ENCODE measurements at regions not wholly inside any gene's neighbourhood (a gene's known extent, or its start where the extent isn't known, plus 50 kb on each side); places are given as distances from the start of the nearest gene placed in this dataset.
"Not testable (repeated sequence)": the region's sequence is repeated elsewhere in the genome, so short reads cannot be mapped to it uniquely, and the experiment has no call there.

DNA sequence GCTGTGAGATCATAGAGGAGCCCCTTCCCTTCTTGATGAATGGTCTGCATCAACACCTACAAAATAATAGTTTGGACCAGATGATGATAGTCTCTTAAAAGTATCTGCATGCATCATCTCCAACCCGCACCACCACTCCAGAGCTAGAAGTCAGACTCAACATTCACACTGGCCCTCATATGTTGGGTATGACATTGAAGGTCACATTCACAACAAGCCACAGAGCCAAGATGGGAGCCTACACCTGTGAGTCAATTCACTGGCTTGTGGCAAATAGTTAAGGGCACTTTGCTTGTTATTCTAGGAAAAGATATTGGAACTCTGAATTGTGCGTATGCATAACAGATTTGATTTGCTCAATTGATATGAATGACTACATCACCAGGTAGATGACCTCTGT, 1197.9 kb downstream of the VRK1 start:
- no peak overlapping the region for H3K27ac ChIP-seq
- TF ChIP-seq, protein P1, sequence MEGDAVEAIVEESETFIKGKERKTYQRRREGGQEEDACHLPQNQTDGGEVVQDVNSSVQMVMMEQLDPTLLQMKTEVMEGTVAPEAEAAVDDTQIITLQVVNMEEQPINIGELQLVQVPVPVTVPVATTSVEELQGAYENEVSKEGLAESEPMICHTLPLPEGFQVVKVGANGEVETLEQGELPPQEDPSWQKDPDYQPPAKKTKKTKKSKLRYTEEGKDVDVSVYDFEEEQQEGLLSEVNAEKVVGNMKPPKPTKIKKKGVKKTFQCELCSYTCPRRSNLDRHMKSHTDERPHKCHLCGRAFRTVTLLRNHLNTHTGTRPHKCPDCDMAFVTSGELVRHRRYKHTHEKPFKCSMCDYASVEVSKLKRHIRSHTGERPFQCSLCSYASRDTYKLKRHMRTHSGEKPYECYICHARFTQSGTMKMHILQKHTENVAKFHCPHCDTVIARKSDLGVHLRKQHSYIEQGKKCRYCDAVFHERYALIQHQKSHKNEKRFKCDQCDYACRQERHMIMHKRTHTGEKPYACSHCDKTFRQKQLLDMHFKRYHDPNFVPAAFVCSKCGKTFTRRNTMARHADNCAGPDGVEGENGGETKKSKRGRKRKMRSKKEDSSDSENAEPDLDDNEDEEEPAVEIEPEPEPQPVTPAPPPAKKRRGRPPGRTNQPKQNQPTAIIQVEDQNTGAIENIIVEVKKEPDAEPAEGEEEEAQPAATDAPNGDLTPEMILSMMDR (IDR thresholded peaks at IDR 0.05): no peak
- TF ChIP-seq ZFX (IDR thresholded peaks at IDR 0.05; ENCODE audit: borderline replicate concordance): no peak

DNA sequence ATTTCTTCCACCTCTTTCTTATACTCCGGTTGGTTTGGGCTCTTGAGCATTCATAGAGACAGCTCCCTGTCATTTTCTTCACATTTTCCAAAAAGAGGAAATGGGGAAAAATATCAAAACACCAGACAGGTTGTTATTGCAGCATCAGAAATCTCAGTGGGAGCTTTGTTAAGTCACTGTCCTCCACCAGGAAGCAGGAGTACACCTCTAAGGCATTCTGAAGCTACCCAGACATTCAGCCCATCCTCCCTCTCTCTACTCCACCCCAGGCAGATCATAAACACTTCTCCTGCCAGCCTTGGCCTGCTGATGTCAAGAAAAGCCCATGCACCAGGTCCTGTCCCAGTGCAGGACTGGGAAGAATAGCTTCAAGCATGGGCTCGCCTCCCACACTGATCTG, 1198.3 kb downstream of the VRK1 start:
- TF ChIP-seq, protein P1 (IDR thresholded peaks at IDR 0.05): no peak
- no peak for TF ChIP-seq ZFX (IDR thresholded peaks at IDR 0.05; ENCODE audit: borderline replicate concordance)
- no peak overlapping the region for H3K27ac ChIP-seq

DNA sequence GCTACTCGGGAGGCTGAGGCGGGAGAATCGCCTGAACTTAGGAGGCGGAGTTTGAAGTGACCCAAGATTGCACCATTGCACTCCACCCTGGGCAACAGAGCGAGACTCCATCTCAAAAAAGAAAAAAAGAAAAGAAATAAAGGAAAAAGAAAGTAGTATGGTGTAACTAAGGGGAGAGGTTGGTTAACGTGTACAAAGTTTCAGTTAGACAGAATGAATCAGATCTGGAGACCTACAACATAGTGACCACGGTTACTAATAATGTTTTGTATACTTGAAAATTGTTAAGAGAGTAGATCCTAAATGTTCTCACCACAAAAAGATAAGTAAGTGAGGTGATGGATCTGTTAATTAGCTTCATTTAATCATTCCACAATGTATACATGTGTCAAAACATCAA, 1208.8 kb downstream of the VRK1 start:
- no peak overlapping the region for H3K27ac ChIP-seq
- TF ChIP-seq ZFX (IDR thresholded peaks at IDR 0.05; ENCODE audit: borderline replicate concordance): no peak
- TF ChIP-seq, protein P1 (IDR thresholded peaks at IDR 0.05): no peak

DNA sequence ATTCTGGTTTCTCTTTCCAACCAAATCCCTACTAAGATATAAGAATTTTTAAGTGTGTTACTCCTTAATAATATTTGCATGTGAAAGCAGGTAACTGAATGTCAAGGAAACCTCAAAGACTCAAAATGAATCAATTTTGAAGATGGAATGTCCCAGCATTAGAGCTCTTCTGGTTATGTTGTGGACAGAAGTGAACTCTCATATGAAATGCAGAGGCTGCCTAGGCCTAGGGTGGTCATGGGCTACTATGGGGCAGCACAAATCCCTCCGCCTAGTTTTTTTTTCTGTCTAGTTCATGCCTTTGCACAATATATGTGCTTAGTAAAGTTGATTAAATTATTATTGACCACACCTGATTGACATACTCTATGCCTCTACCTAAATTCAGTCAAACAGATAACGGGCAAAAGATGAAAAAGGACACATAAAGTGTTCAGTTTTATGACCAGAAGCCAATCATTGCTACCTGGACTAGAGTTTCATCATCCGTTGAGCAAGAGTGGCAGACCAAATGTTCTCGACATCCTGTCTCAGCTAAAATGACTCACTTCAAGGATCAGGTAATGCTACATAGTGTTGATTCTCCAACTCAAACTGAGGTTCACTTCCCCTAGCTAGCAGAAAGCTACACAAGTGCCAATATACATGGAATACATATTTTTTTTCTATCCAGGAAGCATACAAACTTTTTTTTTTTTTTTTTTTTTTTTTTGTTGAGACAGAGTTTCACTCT, 1211.4 kb downstream of the VRK1 start:
- no peak for TF ChIP-seq ZFX (IDR thresholded peaks at IDR 0.05; ENCODE audit: borderline replicate concordance)
- H3K27ac ChIP-seq: no peak overlapping the region

DNA sequence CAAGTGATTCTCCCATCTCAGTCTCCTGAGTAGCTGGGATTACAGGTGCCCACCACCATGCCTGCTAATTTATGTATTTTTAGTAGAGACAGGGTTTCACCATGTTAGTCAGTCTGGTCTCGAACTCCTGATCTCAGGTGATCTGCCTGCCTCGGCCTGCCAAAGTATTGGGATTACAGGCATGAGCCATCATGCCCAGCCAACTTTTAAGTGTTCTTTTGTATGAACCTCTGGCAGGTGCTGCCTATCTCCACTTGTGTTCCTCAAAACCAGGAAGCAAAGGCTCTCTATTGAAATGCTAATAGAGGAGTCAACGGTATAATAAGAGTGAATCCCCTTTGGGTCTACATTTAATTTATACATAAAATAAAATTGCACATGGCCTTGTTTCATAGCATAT, 1212.0 kb downstream of the VRK1 start:
- H3K27ac ChIP-seq: not testable (repeated sequence)

DNA sequence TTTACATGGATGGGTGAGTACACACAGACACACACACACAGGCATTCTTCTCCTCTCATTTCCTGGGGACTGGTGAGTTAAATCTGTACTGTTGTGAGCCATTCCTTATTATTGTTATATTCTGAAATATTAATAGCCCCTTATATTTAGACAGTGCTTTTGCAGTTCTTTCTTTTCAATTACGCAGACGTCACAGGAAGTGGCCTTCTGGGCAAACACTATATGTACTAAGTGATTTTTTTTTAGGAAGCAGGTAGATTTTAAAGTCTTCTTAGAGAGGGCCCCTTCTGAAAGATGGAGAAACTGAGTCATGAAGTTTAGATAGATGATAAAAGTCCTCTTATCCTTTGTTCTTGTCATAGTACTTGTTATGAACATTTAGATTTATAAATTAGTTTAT, 1213.6 kb downstream of the VRK1 start:
- no peak for TF ChIP-seq ZFX (IDR thresholded peaks at IDR 0.05; ENCODE audit: borderline replicate concordance)
- TF ChIP-seq, protein P1 (IDR thresholded peaks at IDR 0.05): no peak
- no peak overlapping the region for H3K27ac ChIP-seq

DNA sequence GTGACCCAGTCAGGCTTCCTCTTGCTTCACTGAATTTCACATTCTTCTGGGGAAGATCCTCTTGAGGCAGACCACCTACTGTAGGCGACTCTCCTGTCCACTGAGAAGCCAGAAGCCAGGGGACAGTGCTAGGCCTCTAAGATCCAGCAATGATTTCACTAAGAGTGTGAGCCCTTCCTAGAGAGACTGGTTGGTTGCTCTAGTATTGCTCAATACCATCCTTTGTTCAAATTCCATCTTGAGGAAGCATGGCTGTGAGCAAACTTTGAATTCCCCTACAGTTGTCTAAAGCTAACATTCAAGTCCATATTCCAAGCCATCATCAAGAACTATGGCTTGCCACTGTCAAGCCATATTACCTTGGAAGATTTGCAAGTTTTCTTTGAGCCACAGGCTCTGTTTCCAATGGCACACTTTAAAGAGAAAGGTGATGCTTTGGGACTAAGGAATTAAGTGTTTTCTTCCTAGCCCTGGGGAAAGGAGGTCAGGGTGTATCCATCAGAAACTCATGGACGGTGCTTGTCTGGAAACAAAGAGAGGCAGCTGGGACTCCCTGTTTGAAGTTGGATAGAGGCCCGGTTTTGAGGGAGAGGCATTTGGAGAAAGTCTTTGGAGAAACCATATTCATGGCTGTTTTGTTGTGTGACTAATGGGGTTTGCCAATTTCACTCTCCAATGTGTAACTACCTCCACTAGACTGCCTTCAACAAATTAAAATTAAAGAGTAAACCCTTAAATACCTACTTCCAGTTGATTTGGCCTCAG, 1217.9 kb downstream of the VRK1 start:
- TF ChIP-seq, protein P1 (IDR thresholded peaks at IDR 0.05): no peak
- no peak for TF ChIP-seq ZFX (IDR thresholded peaks at IDR 0.05; ENCODE audit: borderline replicate concordance)
- H3K27ac ChIP-seq: no peak overlapping the region

DNA sequence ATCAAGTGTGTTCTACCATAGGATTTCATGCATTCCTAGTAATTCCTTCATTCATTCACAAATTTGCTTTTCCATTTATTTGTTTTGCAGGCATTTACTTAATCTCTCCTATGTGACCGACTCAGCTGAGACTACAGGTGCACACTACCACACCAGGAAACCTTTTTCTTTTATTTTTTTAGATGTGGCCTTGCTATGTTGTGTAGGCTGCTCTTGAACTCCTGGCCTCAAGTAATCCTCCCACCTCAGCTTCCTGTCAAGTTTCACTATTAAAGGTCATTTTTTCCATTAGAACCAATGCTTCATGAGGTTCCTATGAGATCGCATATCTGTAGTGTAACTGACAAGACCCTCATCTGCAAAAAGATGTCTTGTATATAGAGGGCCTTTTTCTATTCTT, 1218.7 kb downstream of the VRK1 start:
- H3K27ac ChIP-seq: no peak overlapping the region
- TF ChIP-seq, protein P1 (IDR thresholded peaks at IDR 0.05): no peak
- TF ChIP-seq ZFX (IDR thresholded peaks at IDR 0.05; ENCODE audit: borderline replicate concordance): no peak
